Spleen (tissue), 11 donors: ENCODE measurements at regions not wholly inside any gene's neighbourhood (a gene's known extent, or its start where the extent isn't known, plus 50 kb on each side); places are given as distances from the start of the nearest gene placed in this dataset.

Experiments
- DNase-seq: peaks from one replicate; pipeline ENCODE4 v3.0.0-alpha.2; 2020
- H3K27ac ChIP-seq, 8 donors: fragments of 200-600 bp; sonication (generic) in 7 of 8; 1 replicate in 4 of 8; 2 replicates in 4 of 8; pipeline versions ENCODE4 v1.5.0 to v1.8.0; 2016 to 2021; ENCODE audit warnings: inconsistent platforms in 4 of 8, mild to moderate bottlenecking in 4 of 8, moderate library complexity in 1 of 8
- H3K27me3 ChIP-seq, 7 donors: fragments of 200-600 bp; sonication (generic) in 6 of 7; replicated peaks in 1 of 7; 1 replicate in 4 of 7; 2 replicates in 3 of 7; pipeline versions ENCODE4 v1.5.0 to v1.8.0; 2016 to 2021; ENCODE audit warnings: inconsistent platforms in 3 of 7, mild to moderate bottlenecking in 1 of 7
- H3K36me3 ChIP-seq, 6 donors: fragments of 200-600 bp; sonication (generic) in 5 of 6; 1 replicate in 4 of 6; 2 replicates in 2 of 6; pipeline versions ENCODE4 v1.5.0 to v1.8.0; 2016 to 2021; ENCODE audit warnings: inconsistent platforms in 2 of 6
- H3K4me1 ChIP-seq, 6 donors: fragments of 200-600 bp; sonication (generic) in 5 of 6; 1 replicate in 3 of 6; 2 replicates in 3 of 6; pipeline versions ENCODE4 v1.5.0 to v1.8.0; 2016 to 2021; ENCODE audit warnings: inconsistent platforms in 3 of 6
- H3K4me3 ChIP-seq, 8 donors: fragments of 200-600 bp; sonication (generic) in 7 of 8; 1 replicate in 4 of 8; 2 replicates in 4 of 8; pipeline versions ENCODE4 v1.5.0 to v1.8.0; 2016 to 2021; ENCODE audit warnings: inconsistent platforms in 4 of 8, mild to moderate bottlenecking in 4 of 8, moderate library complexity in 2 of 8
- H3K9me3 ChIP-seq, 8 donors: fragments of 200-600 bp; sonication (generic) in 7 of 8; 1 replicate in 4 of 8; 2 replicates in 4 of 8; pipeline versions ENCODE4 v1.5.0 to v1.8.0; 2016 to 2021; ENCODE audit warnings: inconsistent platforms in 4 of 8
- CTCF ChIP-seq, 11 experiments: fragments of 200-600 bp in 7 of 11; fragments of 450-650 bp in 4 of 11; sonication (generic) in 4 of 11; IDR thresholded peaks in 8 of 11; conservative IDR thresholded peaks in 3 of 11; 1 replicate in 7 of 11; 2 replicates in 4 of 11; pipeline versions ENCODE4 v1.4.0 to v1.8.0; 2016 to 2021; ENCODE audit warnings: antibody characterized with exemption in 11 of 11, inconsistent platforms in 4 of 11, mild to moderate bottlenecking in 1 of 11
- POLR2A ChIP-seq, 3 donors: fragments of 450-650 bp; IDR thresholded peaks; one replicate each; pipeline ENCODE4 v1.5.1; 2017; ENCODE audit warnings: antibody characterized with exemption in 3 of 3, mild to moderate bottlenecking in 1 of 3
- POLR2AphosphoS5 ChIP-seq, 3 donors: sonication (generic); formaldehyde crosslinking; IDR thresholded peaks; one replicate each; pipeline ENCODE4 v1.5.1; 2017; ENCODE audit warnings: antibody characterized with exemption in 3 of 3
- WGBS, 5 donors: extraction: QIAGEN DNeasy Blood & Tissue Kit in 3 of 5; methylation state at CpG; one replicate each; pipeline versions ENCODE4 v1.1.5 to v1.1.7; 2013 to 2018; 5-methylcytosine and 5-hydroxymethylcytosine counted together
- intact Hi-C: fragments of 100-400 bp; cut with DNase I; formaldehyde crosslinking; loops from one replicate; pipeline ENCODE4 v1.15.0; 2023; ENCODE audit warnings: low total_unique reads
- donor health status: healthy with polysubstance abuse.
- donor health status: DM: no; HTN: no; CAD: no; lungs with moderate emphysema.
- donor health status: DM: no; HTN: no; CAD: no.
- donor health status: Bipolar disorder and iron deficiency.
- donor health status: healthy.
- donor health status: DM: no; HTN: no; CAD: no.
- donor health status: DM: yes; HTN: yes; CAD: no.

DNA sequence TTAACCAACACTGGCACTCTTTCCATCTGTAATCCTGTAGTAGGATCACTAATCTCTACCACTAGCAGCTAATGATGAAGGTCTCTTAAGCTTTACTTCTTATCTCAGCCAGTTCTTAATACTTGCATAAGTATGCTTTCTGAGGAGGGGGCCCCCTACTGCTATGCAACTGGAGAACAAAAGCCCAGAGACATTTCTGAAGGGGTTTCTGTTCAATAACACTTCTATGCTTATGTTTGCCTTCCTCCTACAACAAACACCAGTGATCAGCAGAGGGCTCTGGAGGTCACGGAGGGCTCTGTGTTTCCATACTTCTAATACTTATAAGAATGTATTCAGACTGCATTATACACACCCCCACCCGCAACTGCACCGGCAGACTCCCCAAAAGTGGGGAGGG is 215.8 kb downstream of the BARHL2 start:
- no peaks in the 10 kb centered on the region for H3K9me3 ChIP-seq
- TF ChIP-seq POLR2AphosphoS5 (IDR thresholded peaks at IDR 0.05), result no peak
- TF ChIP-seq POLR2A (IDR thresholded peaks at IDR 0.05), result no peak
- no peak for TF ChIP-seq CTCF (IDR thresholded peaks at IDR 0.05 in 8 of 11, conservative IDR thresholded peaks at IDR 0.05 in 3 of 11)
- 56 to 89% (median 77%) methylated on average over 3 of the region's 3 CpGs for WGBS, 5 donors
- no peak for DNase-seq
- no peaks in the 10 kb centered on the region for H3K4me1 ChIP-seq
- intact Hi-C loops, result no loop called here
- H3K27me3 ChIP-seq, result no peaks in the 10 kb centered on the region
- no peak overlapping the region for H3K27ac ChIP-seq
- H3K4me3 ChIP-seq, result no peak overlapping the region
- H3K36me3 ChIP-seq, result no peaks in the 10 kb centered on the region

DNA sequence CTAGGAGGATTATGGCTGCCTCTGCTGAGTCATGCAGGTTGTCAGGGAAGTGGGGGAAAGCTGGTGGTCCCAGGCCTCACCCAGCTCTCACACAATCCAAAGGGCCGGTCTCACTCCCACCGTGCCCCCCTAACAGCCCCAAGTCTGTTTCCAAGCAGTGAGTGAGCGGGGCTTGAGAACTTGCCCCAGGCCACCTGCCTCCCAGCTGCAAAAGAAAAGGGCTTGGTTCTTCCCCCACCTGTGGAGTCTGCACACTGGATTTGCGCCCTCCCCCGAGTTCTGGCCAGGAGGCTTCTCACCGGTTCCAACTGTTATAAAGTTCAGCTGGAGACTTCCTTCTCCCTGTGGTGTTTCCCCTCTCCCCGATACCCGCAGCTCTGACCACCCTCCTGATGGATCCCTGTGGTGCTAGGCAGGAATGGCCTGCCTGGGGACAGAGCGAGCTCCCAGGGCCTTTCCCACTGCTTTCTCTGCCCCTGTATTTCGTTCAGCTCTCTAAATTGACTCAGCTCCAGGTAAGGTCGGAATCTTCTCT is 222.3 kb downstream of the BARHL2 start:
- no peak for DNase-seq
- TF ChIP-seq POLR2AphosphoS5 (IDR thresholded peaks at IDR 0.05) (no peak), CTCF (IDR thresholded peaks at IDR 0.05 in 8 of 11, conservative IDR thresholded peaks at IDR 0.05 in 3 of 11) (no peak), POLR2A (IDR thresholded peaks at IDR 0.05) (no peak)
- Histone ChIP-seq H3K27ac (no peak overlapping the region), H3K36me3 (no peaks in the 10 kb centered on the region), H3K9me3 (no peaks in the 10 kb centered on the region), H3K4me1 (no peaks in the 10 kb centered on the region), H3K4me3 (no peak overlapping the region), H3K27me3 (peaks cover 0 to 12% (median 0%) of the 10 kb centered on the region in 7 donors)
- intact Hi-C loops, result no loop called here
- WGBS, 5 donors, result 70 to 85% (median 78%) methylated on average over 10 to 11 of the region's 11 CpGs

DNA sequence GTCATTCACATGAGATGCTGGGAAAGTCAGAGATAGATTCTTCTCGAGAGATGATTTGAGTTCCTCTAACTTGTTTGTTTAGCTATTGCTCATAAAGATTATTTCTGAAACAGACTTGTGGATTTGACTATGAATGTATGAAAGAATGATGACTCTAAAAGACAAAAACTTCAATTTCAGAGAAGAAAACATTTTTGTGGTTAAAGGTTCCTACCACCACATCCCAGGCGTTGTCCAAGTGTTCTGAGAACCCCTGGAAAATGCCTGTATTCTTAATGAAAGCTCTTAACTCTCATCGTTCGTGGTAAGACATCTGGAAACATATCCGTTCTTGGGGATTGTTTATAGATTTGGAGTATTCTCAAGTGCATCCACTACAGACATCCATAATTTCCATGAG is 228.7 kb downstream of the BARHL2 start:
- TF ChIP-seq POLR2AphosphoS5 (IDR thresholded peaks at IDR 0.05) (no peak), POLR2A (IDR thresholded peaks at IDR 0.05) (no peak), CTCF (IDR thresholded peaks at IDR 0.05 in 8 of 11, conservative IDR thresholded peaks at IDR 0.05 in 3 of 11) (no peak)
- no peaks in the 10 kb centered on the region for H3K36me3 ChIP-seq
- H3K9me3 ChIP-seq, result no peaks in the 10 kb centered on the region
- no peak overlapping the region for H3K27ac ChIP-seq
- intact Hi-C loops, result no loop called here
- H3K4me1 ChIP-seq, result no peaks in the 10 kb centered on the region
- H3K4me3 ChIP-seq, result no peak overlapping the region
- 54 to 80% (median 73%) methylated on average over 5 of the region's 5 CpGs for WGBS, 5 donors
- H3K27me3 ChIP-seq, result no peaks in the 10 kb centered on the region
- no peak for DNase-seq

GRCh38 chr1:90486996-90487395 is 230.1 kb downstream of the BARHL2 start:
- Histone ChIP-seq H3K36me3 (no peaks in the 10 kb centered on the region), H3K27me3 (no peaks in the 10 kb centered on the region), H3K27ac (no peak overlapping the region), H3K9me3 (no peaks in the 10 kb centered on the region), H3K4me1 (no peaks in the 10 kb centered on the region), H3K4me3 (no peak overlapping the region)
- intact Hi-C loops, result no loop called here
- DNase-seq, result no peak
- TF ChIP-seq POLR2A (IDR thresholded peaks at IDR 0.05), result no peak
- no peak for TF ChIP-seq CTCF (IDR thresholded peaks at IDR 0.05 in 8 of 11, conservative IDR thresholded peaks at IDR 0.05 in 3 of 11)
- no peak for TF ChIP-seq POLR2AphosphoS5 (IDR thresholded peaks at IDR 0.05)
- 71 to 83% (median 74%) methylated on average over 3 of the region's 3 CpGs for WGBS, 5 donors
